HCT116 (cell line): ENCODE measurements at regions not wholly inside any gene's neighbourhood (a gene's known extent, or its start where the extent isn't known, plus 50 kb on each side); places are given as distances from the start of the nearest gene placed in this dataset.

Source experiments
- ATAC-seq: fragments of 200-7000 bp; cut with Tn5 transposase; 2 replicates; pipeline ENCODE4 v1.9.1; 2020; ENCODE audit warnings: mild to moderate bottlenecking, moderate library complexity
- BruUV-seq: library from RNA; stranded (reverse); fragments of 400-500 nt; replicated peaks from 2 replicates; lab custom pipeline; 2021; lab: Mats Ljungman, UMichigan
- CTCF ChIA-PET: fragments of 300-600 bp; sonication (Branson Sonifier 250); formaldehyde crosslinking; loops from one replicate; lab custom pipeline; 2021; ENCODE audit warnings: antibody characterized with exemption; lab: Charles Lee
- POLR2A ChIA-PET: fragments of 300-600, 350-600 bp; sonication (Branson Sonifier 250); formaldehyde crosslinking; loops from one replicate; lab custom pipeline; 2021; ENCODE audit warnings: antibody characterized with exemption; lab: Charles Lee
- RAD21 ChIA-PET, 2 experiments: fragments of 300-600 bp; sonication (Branson Sonifier 250); formaldehyde crosslinking; loops; one replicate each; lab custom pipeline; 2023; ENCODE audit warnings: low total read pairs in 2 of 2; ENCODE audit not compliant: uncharacterized antibody in 2 of 2, unreplicated experiment in 2 of 2, low non-redundant PET in 1 of 2; lab: Charles Lee
- DNase-seq: peaks from one replicate; pipeline ENCODE4 v3.0.0-alpha.2; 2010; ENCODE audit warnings: low read depth, low spot score
- H2AFZ ChIP-seq: fragments of 200-600 bp; shearing (Covaris generic), sonication (generic); 2 replicates; pipeline ENCODE4 v1.6.1; 2017; ENCODE audit warnings: low read depth, mixed run types, mixed read lengths, antibody characterized with exemption, low read length; ENCODE audit not compliant: poor library complexity, severe bottlenecking
- H3K27ac ChIP-seq: 2 replicates; pipeline ENCODE4 v1.5.1; 2012; ENCODE audit warnings: low read depth, low read length
- H3K27me3 ChIP-seq: fragments of 200-600 bp; sonication (generic); 2 replicates; pipeline ENCODE4 v1.6.1; 2016; ENCODE audit warnings: mixed run types, low read length, mixed read lengths; ENCODE audit not compliant: insufficient read depth
- H3K36me3 ChIP-seq, 2 experiments: fragments of 200-500 bp in 1 of 2; fragments of 200-600 bp in 1 of 2; sonication (Bioruptor generic) in 1 of 2; sonication (generic) in 1 of 2; 2 replicates each; pipeline versions ENCODE4 v1.5.1 to v1.6.1; 2014 to 2016; ENCODE audit warnings: low read length in 2 of 2, inconsistent platforms in 1 of 2, mixed read lengths in 1 of 2, mixed run types in 1 of 2; ENCODE audit not compliant: insufficient read depth in 2 of 2, control insufficient read depth in 1 of 2
- H3K4me1 ChIP-seq, 2 experiments: fragments of 200-600 bp in 1 of 2; sonication (generic) in 1 of 2; 2 replicates each; pipeline versions ENCODE4 v1.5.1 to v1.6.1; 2012 to 2017; ENCODE audit warnings: low read length in 2 of 2, inconsistent platforms in 1 of 2, mild to moderate bottlenecking in 1 of 2, mixed read lengths in 1 of 2, mixed run types in 1 of 2, moderate library complexity in 1 of 2; ENCODE audit not compliant: insufficient read depth in 2 of 2, control insufficient read depth in 1 of 2
- H3K4me2 ChIP-seq: fragments of 200-600 bp; sonication (generic); 2 replicates; pipeline ENCODE4 v1.6.1; 2017; ENCODE audit warnings: mixed run types, low read length, mixed read lengths
- H3K4me3 ChIP-seq, 2 experiments: fragments of 200-600 bp in 1 of 2; sonication (generic) in 1 of 2; replicated peaks in 1 of 2; 2 replicates each; pipeline ENCODE4 v1.5.1; 2011 to 2016; ENCODE audit warnings: low read length in 2 of 2, control low read depth in 1 of 2, low read depth in 1 of 2, mild to moderate bottlenecking in 1 of 2, mixed read lengths in 1 of 2, mixed run types in 1 of 2
- H3K79me2 ChIP-seq: fragments of 200-600 bp; sonication (generic); 2 replicates; pipeline ENCODE4 v1.6.1; 2017; ENCODE audit warnings: mild to moderate bottlenecking, mixed run types, low read length, moderate library complexity, mixed read lengths; ENCODE audit not compliant: insufficient read depth
- H3K9ac ChIP-seq: fragments of 200-600 bp; sonication (generic); 2 replicates; pipeline ENCODE4 v1.6.1; 2016; ENCODE audit warnings: low read length, mixed read lengths
- H3K9me2 ChIP-seq: fragments of 200-600 bp; sonication (generic), shearing (Covaris generic); 2 replicates; pipeline ENCODE4 v1.6.1; 2017; ENCODE audit warnings: mixed run types, mild to moderate bottlenecking, moderate library complexity; ENCODE audit not compliant: insufficient read depth
- H3K9me3 ChIP-seq, 2 experiments: fragments of 200-500 bp in 1 of 2; fragments of 200-600 bp in 1 of 2; sonication (Bioruptor generic) in 1 of 2; sonication (generic) in 1 of 2; 2 replicates each; pipeline ENCODE4 v1.6.1; 2014 to 2017; ENCODE audit warnings: low read length in 2 of 2, mixed read lengths in 2 of 2, inconsistent platforms in 1 of 2, low read depth in 1 of 2, mild to moderate bottlenecking in 1 of 2, mixed run types in 1 of 2, moderate library complexity in 1 of 2; ENCODE audit not compliant: control insufficient read depth in 1 of 2, insufficient read depth in 1 of 2
- H4K20me1 ChIP-seq: fragments of 200-600 bp; sonication (generic), shearing (Covaris generic); 2 replicates; pipeline ENCODE4 v1.6.1; 2017; ENCODE audit warnings: mixed run types, mild to moderate bottlenecking, moderate library complexity; ENCODE audit not compliant: insufficient read depth
- EZH2 ChIP-seq: fragments of 200-600 bp; sonication (generic); IDR thresholded peaks from 2 replicates; pipeline ENCODE4 v1.6.1; 2017; ENCODE audit warnings: antibody characterized with exemption, mixed run types
- RAD21 ChIP-seq: IDR thresholded peaks from 2 replicates; pipeline ENCODE4 v1.6.1; 2012; ENCODE audit warnings: low read depth, mild to moderate bottlenecking
- REST ChIP-seq: IDR thresholded peaks from 2 replicates; pipeline ENCODE4 v1.6.1; 2012; ENCODE audit warnings: low read depth
- SIN3A ChIP-seq: IDR thresholded peaks from 2 replicates; pipeline ENCODE4 v1.6.1; 2012; ENCODE audit warnings: low read depth
- TCF7L2 ChIP-seq: IDR thresholded peaks from 2 replicates; pipeline ENCODE4 v1.7.0; 2011; ENCODE audit warnings: borderline replicate concordance, inconsistent platforms; ENCODE audit not compliant: insufficient read depth, insufficient read length; ENCODE audit errors: extremely low read depth
- ZBTB33 ChIP-seq: IDR thresholded peaks from 2 replicates; pipeline ENCODE4 v1.6.1; 2011; ENCODE audit warnings: mild to moderate bottlenecking, low read length, moderate library complexity; ENCODE audit not compliant: insufficient replicate concordance; ENCODE audit errors: extremely low read depth
- ZFX ChIP-seq: fragments of 450-650 bp; IDR thresholded peaks from 2 replicates; pipeline ENCODE4 v1.6.1; 2017
- ZNF274 ChIP-seq: fragments of 200-500 bp; sonication (Bioruptor generic); IDR thresholded peaks from 2 replicates; pipeline ENCODE4 v1.6.1; 2014; ENCODE audit warnings: mild to moderate bottlenecking, low read depth, low read length, inconsistent platforms
- intact Hi-C: fragments of 100-400 bp; cut with micrococcal nuclease; formaldehyde crosslinking; loops from 2 replicates; pipeline ENCODE4 v1.10.0; 2022
- TF ChIP-seq, protein P1 (sequence below), 3 experiments: fragments of 200-600 bp in 1 of 3; sonication (generic) in 1 of 3; IDR thresholded peaks in 2 of 3; conservative IDR thresholded peaks in 1 of 3; 2 replicates each; pipeline ENCODE4 v1.5.1; 2012 to 2017; ENCODE audit warnings: low read depth in 2 of 3, low read length in 2 of 3, antibody characterized with exemption in 1 of 3, borderline replicate concordance in 1 of 3, control low read depth in 1 of 3, mild to moderate bottlenecking in 1 of 3, mixed read lengths in 1 of 3, mixed run types in 1 of 3, moderate library complexity in 1 of 3; ENCODE audit not compliant: insufficient read depth in 1 of 3

DNA sequence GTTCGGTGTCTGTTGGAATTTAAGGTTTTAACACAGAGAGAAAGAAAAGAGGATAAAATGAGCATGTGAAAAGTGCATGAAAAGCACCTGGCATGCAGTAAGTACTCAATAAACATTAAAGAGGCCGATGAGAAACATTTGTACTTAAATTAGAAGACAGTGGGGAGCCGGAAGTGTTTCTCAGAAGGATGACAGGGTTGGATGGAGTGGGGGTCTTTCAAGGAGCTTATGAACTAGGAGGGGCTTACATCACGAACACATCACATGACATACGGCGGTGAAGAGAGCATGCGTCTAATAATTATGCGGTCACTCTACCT, 83.8 kb upstream of the FZD7 start:
- ChIA-PET CTCF (no interaction called here), POLR2A (no interaction called here), RAD21 (no interaction called here)
- no peak overlapping the region for H3K4me2 ChIP-seq
- DNase-seq (no peak), ATAC-seq (no peak)
- no peak overlapping the region for H3K4me3 ChIP-seq
- no peaks in the 10 kb centered on the region for H3K27me3 ChIP-seq
- H3K9ac ChIP-seq, result no peak overlapping the region
- no peak overlapping the region for H2AFZ ChIP-seq
- no TSS peak for BruUV-seq
- intact Hi-C loops, result no loop called here
- H3K4me1 ChIP-seq, result no peaks in the 10 kb centered on the region
- H3K36me3 ChIP-seq, result no peaks in the 10 kb centered on the region
- no peak overlapping the region for H3K27ac ChIP-seq
- no peaks in the 10 kb centered on the region for H4K20me1 ChIP-seq
- H3K79me2 ChIP-seq, result no peaks in the 10 kb centered on the region
- no peaks in the 10 kb centered on the region for H3K9me2 ChIP-seq
- H3K9me3 ChIP-seq, result no peaks in the 10 kb centered on the region
- no peak for TF ChIP-seq ZFX
- TF ChIP-seq SIN3A, result no peak
- no peak for TF ChIP-seq RAD21
- TF ChIP-seq ZBTB33, result no peak
- TF ChIP-seq TCF7L2, result no peak
- TF ChIP-seq ZNF274, result no peak
- no peak for TF ChIP-seq EZH2
- TF ChIP-seq, protein P1, sequence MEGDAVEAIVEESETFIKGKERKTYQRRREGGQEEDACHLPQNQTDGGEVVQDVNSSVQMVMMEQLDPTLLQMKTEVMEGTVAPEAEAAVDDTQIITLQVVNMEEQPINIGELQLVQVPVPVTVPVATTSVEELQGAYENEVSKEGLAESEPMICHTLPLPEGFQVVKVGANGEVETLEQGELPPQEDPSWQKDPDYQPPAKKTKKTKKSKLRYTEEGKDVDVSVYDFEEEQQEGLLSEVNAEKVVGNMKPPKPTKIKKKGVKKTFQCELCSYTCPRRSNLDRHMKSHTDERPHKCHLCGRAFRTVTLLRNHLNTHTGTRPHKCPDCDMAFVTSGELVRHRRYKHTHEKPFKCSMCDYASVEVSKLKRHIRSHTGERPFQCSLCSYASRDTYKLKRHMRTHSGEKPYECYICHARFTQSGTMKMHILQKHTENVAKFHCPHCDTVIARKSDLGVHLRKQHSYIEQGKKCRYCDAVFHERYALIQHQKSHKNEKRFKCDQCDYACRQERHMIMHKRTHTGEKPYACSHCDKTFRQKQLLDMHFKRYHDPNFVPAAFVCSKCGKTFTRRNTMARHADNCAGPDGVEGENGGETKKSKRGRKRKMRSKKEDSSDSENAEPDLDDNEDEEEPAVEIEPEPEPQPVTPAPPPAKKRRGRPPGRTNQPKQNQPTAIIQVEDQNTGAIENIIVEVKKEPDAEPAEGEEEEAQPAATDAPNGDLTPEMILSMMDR (IDR thresholded peaks at IDR 0.05 in 2 of 3, conservative IDR thresholded peaks at IDR 0.05 in 1 of 3; ENCODE audit: borderline replicate concordance in 1 of 3, insufficient read depth in 1 of 3, low read depth in 2 of 3, low read length in 2 of 3), result no peak
- TF ChIP-seq REST, result no peak
